Uterus (tissue), 3 donors: ENCODE measurements at regions not wholly inside any gene's neighbourhood (a gene's known extent, or its start where the extent isn't known, plus 50 kb on each side); places are given as distances from the start of the nearest gene placed in this dataset.

Source experiments
- DNase-seq, 2 donors: peaks; one replicate each; pipeline ENCODE4 v3.0.0-alpha.2; 2019 to 2020
- H3K27ac ChIP-seq, 2 donors: fragments of 200-600 bp; sonication (generic); 1 replicate in 1 of 2; 2 replicates in 1 of 2; pipeline ENCODE4 v1.5.1; 2016 to 2018
- H3K27me3 ChIP-seq, 2 donors: fragments of 200-600 bp; sonication (generic); one replicate each; pipeline ENCODE4 v1.5.1; 2018 to 2019; ENCODE audit warnings: control low read depth in 1 of 2
- H3K36me3 ChIP-seq, 2 donors: fragments of 200-600 bp; sonication (generic); one replicate each; pipeline ENCODE4 v1.5.1; 2019; ENCODE audit warnings: control low read depth in 1 of 2
- H3K4me1 ChIP-seq, 2 donors: fragments of 200-600 bp; sonication (generic); one replicate each; pipeline ENCODE4 v1.5.1; 2018 to 2019; ENCODE audit warnings: control low read depth in 1 of 2
- H3K4me3 ChIP-seq, 2 donors: fragments of 200-600 bp; sonication (generic); 1 replicate in 1 of 2; 2 replicates in 1 of 2; pipeline ENCODE4 v1.5.1; 2018 to 2019; ENCODE audit warnings: mild to moderate bottlenecking in 1 of 2
- H3K9me3 ChIP-seq, 2 donors: fragments of 200-600 bp; sonication (generic); one replicate each; pipeline ENCODE4 v1.5.1; 2019; ENCODE audit warnings: control low read depth in 1 of 2
- CTCF ChIP-seq, 4 experiments: fragments of 200-600 bp in 2 of 4; fragments of 450-650 bp in 2 of 4; sonication (generic) in 2 of 4; IDR thresholded peaks; one replicate each; pipeline ENCODE4 v1.5.1; 2016 to 2019; ENCODE audit warnings: antibody characterized with exemption in 4 of 4, mild to moderate bottlenecking in 2 of 4, moderate library complexity in 1 of 4
- POLR2A ChIP-seq, 2 donors: fragments of 450-650 bp; IDR thresholded peaks; one replicate each; pipeline ENCODE4 v1.6.1; 2016; ENCODE audit warnings: antibody characterized with exemption in 2 of 2, mild to moderate bottlenecking in 1 of 2, moderate library complexity in 1 of 2
- intact Hi-C: fragments of 100-400 bp; cut with DNase I; formaldehyde crosslinking; loops from one replicate; pipeline ENCODE4 v1.15.1; 2023; ENCODE audit warnings: low total_unique reads
- donor health status: DM: yes; HTN: yes; CAD: no.

GRCh38 chr15:66615846-66616245, 50.0 kb upstream of the LCTL start:
- H3K27ac ChIP-seq, result no peak overlapping the region
- H3K36me3 ChIP-seq, result no peaks in the 10 kb centered on the region
- intact Hi-C loops, result loop anchor here (5.0 kb wide), 1 partner anchor 236 kb away; no protein-coding TSS in a partner anchor
- no peaks in the 10 kb centered on the region for H3K4me1 ChIP-seq
- DNase-seq, result no peak
- no peaks in the 10 kb centered on the region for H3K27me3 ChIP-seq
- no peak for TF ChIP-seq POLR2A (IDR thresholded peaks at IDR 0.05)
- TF ChIP-seq CTCF (IDR thresholded peaks at IDR 0.05), result no peak
- H3K4me3 ChIP-seq, result no peak overlapping the region
- H3K9me3 ChIP-seq, result no peaks in the 10 kb centered on the region

GRCh38 chr15:66617137-66618090, 51.6 kb upstream of the LCTL start:
- peak; percentile 44 to 67 for DNase-seq
- TF ChIP-seq POLR2A (IDR thresholded peaks at IDR 0.05), result no peak
- no peak for TF ChIP-seq CTCF (IDR thresholded peaks at IDR 0.05)
- Histone ChIP-seq H3K27ac (peak overlapping the region; percentile 23 to 63), H3K36me3 (no peaks in the 10 kb centered on the region), H3K4me3 (no peak overlapping the region), H3K4me1 (peaks cover 0 to 9% of the 10 kb centered on the region in 2 donors), H3K9me3 (no peaks in the 10 kb centered on the region), H3K27me3 (no peaks in the 10 kb centered on the region)
- intact Hi-C loops, result loop anchor here (5.0 kb wide), 1 partner anchor 235 kb away; no protein-coding TSS in a partner anchor

- TF ChIP-seq POLR2A (IDR thresholded peaks at IDR 0.05) (no peak), CTCF (IDR thresholded peaks at IDR 0.05) (peak; percentile 89 to 94 (median 92))
- Histone ChIP-seq H3K4me1 (peaks cover 0 to 9% of the 10 kb centered on the region in 2 donors), H3K4me3 (no peak overlapping the region), H3K9me3 (no peaks in the 10 kb centered on the region), H3K36me3 (no peaks in the 10 kb centered on the region), H3K27ac (peak overlapping the region; percentile 6 to 21), H3K27me3 (no peaks in the 10 kb centered on the region)
- intact Hi-C loops, result loop anchor here (5.0 kb wide), 1 partner anchor 233 kb away; no protein-coding TSS in a partner anchor
- peak; percentile 76 to 77 for DNase-seq
Observed at GRCh38 chr15:66619152-66619903, 53.5 kb upstream of the LCTL start.

- Histone ChIP-seq H3K4me3 (no peak overlapping the region), H3K27ac (no peak overlapping the region), H3K36me3 (no peaks in the 10 kb centered on the region), H3K9me3 (no peaks in the 10 kb centered on the region), H3K4me1 (peaks cover 0 to 9% of the 10 kb centered on the region in 2 donors), H3K27me3 (no peaks in the 10 kb centered on the region)
- TF ChIP-seq CTCF (IDR thresholded peaks at IDR 0.05), result no peak
- TF ChIP-seq POLR2A (IDR thresholded peaks at IDR 0.05), result no peak
- intact Hi-C loops, result loop anchor here (10.0 kb wide), 2 partner anchors 84 to 154 kb away; partner anchors contain the start of gene SMAD6
- no peak for DNase-seq
Observed at GRCh38 chr15:66620341-66620740, 54.5 kb upstream of the LCTL start.
